ENCODE measurements at regions not wholly inside any gene's neighbourhood (a gene's known extent, or its start where the extent isn't known, plus 50 kb on each side); places are given as distances from the start of the nearest gene placed in this dataset.
"Not testable (repeated sequence)": the region's sequence is repeated elsewhere in the genome, so short reads cannot be mapped to it uniquely, and the experiment has no call there.

GRCh38 chr6:168377856-168378832, 58.6 kb upstream of the DACT2 start:
- peaks cover 7% of the 10 kb centered on the region for H3K9me3 ChIP-seq
- H3K4me3 ChIP-seq (ENCODE audit: low read depth, low read length) = no peak overlapping the region
- H3K4me1 Mint-ChIP-seq (ENCODE audit: low read depth, unreplicated experiment) = peaks cover under 1% of the 10 kb centered on the region
- H3K27me3 ChIP-seq (replicated peaks; ENCODE audit: control insufficient read depth, insufficient read depth, low read length) = no peaks in the 10 kb centered on the region
- ChIA-PET CTCF (no interaction called here), POLR2A (no interaction called here)
- peaks cover 6% of the 10 kb centered on the region; the same call in 1 of the 2 replicates for H3K4me1 ChIP-seq
- H3K27ac Mint-ChIP-seq (ENCODE audit: unreplicated experiment) = no peak overlapping the region
- peaks cover 9% of the 10 kb centered on the region for H3K36me3 Mint-ChIP-seq (ENCODE audit: insufficient read depth, unreplicated experiment)
- no peak for TF ChIP-seq CTCF (IDR thresholded peaks at IDR 0.05; ENCODE audit: insufficient read depth in 1 of 2, low read depth in 1 of 2, low read length in 1 of 2, severe bottlenecking in 1 of 2, unreplicated experiment in 1 of 2)
- BruUV-seq (replicated peaks) = no TSS peak
- DNase-seq = no peak
- peak overlapping the region; percentile 27 for H3K4me3 Mint-ChIP-seq (ENCODE audit: unreplicated experiment)
- H3K36me3 ChIP-seq (ENCODE audit: control insufficient read depth, insufficient read depth, low read length) = no peaks in the 10 kb centered on the region
- H3K27me3 Mint-ChIP-seq (ENCODE audit: insufficient read depth, unreplicated experiment) = no peaks in the 10 kb centered on the region
- H3K9me3 Mint-ChIP-seq (ENCODE audit: unreplicated experiment) = no peaks in the 10 kb centered on the region
- intact Hi-C loops (cut with micrococcal nuclease; ENCODE audit: unreplicated experiment) = loop anchor here (10.0 kb wide), 1 partner anchor 167 kb away; no protein-coding TSS in a partner anchor

- intact Hi-C loops (cut with micrococcal nuclease; ENCODE audit: unreplicated experiment) = loop anchor here (10.0 kb wide), 1 partner anchor 165 kb away; no protein-coding TSS in a partner anchor
- H3K27me3 Mint-ChIP-seq (ENCODE audit: insufficient read depth, unreplicated experiment); POLR2A ChIA-PET; CTCF ChIA-PET; H3K4me1 Mint-ChIP-seq (ENCODE audit: low read depth, unreplicated experiment); DNase-seq; BruUV-seq (replicated peaks); H3K27ac Mint-ChIP-seq (ENCODE audit: unreplicated experiment); H3K4me1 ChIP-seq; H3K36me3 ChIP-seq (ENCODE audit: control insufficient read depth, insufficient read depth, low read length); H3K36me3 Mint-ChIP-seq (ENCODE audit: insufficient read depth, unreplicated experiment); H3K9me3 Mint-ChIP-seq (ENCODE audit: unreplicated experiment); H3K4me3 Mint-ChIP-seq (ENCODE audit: unreplicated experiment); H3K4me3 ChIP-seq (ENCODE audit: low read depth, low read length); H3K27me3 ChIP-seq (replicated peaks; ENCODE audit: control insufficient read depth, insufficient read depth, low read length); H3K9me3 ChIP-seq: not testable (repeated sequence)
These were observed 60.0 kb upstream of the DACT2 start for GRCh38 chr6:168379579-168379978.

GRCh38 chr6:168380166-168380955, 60.6 kb upstream of the SMOC2 start:
- H3K27me3 ChIP-seq (replicated peaks; ENCODE audit: control insufficient read depth, insufficient read depth, low read length); intact Hi-C loops (cut with micrococcal nuclease; ENCODE audit: unreplicated experiment); H3K27ac Mint-ChIP-seq (ENCODE audit: unreplicated experiment); H3K36me3 ChIP-seq (ENCODE audit: control insufficient read depth, insufficient read depth, low read length); BruUV-seq (replicated peaks); POLR2A ChIA-PET; H3K27me3 Mint-ChIP-seq (ENCODE audit: insufficient read depth, unreplicated experiment); H3K4me3 Mint-ChIP-seq (ENCODE audit: unreplicated experiment); CTCF ChIA-PET; DNase-seq; H3K36me3 Mint-ChIP-seq (ENCODE audit: insufficient read depth, unreplicated experiment); H3K4me1 Mint-ChIP-seq (ENCODE audit: low read depth, unreplicated experiment); H3K4me3 ChIP-seq (ENCODE audit: low read depth, low read length); H3K9me3 Mint-ChIP-seq (ENCODE audit: unreplicated experiment); H3K4me1 ChIP-seq; H3K9me3 ChIP-seq: not testable (repeated sequence)

All from Caco-2 (cell line).